ENCODE measurements at regions not wholly inside any gene's neighbourhood (a gene's known extent, or its start where the extent isn't known, plus 50 kb on each side); places are given as distances from the start of the nearest gene placed in this dataset.

GRCh38 chr9:38312406-38312805 lies 80.1 kb upstream of the ALDH1B1 start:
- no peak for DNase-seq

GRCh38 chr9:38311382-38312270 lies 80.9 kb upstream of the ALDH1B1 start:
- DNase-seq: no peak

- DNase-seq: no peak
Measured at GRCh38 chr9:38309324-38310195, 82.9 kb upstream of the ALDH1B1 start.

- no peak for DNase-seq
Measured at GRCh38 chr9:38308136-38308535, 84.4 kb upstream of the ALDH1B1 start.

GRCh38 chr9:38306899-38307298 lies 85.6 kb upstream of the ALDH1B1 start:
- DNase-seq: no peak

- DNase-seq: no peak
Measured at GRCh38 chr9:38305582-38305981, 86.9 kb upstream of the ALDH1B1 start.

- no peak for DNase-seq
Measured at GRCh38 chr9:38301376-38302106, 91.0 kb upstream of the ALDH1B1 start.

GRCh38 chr9:38299856-38300255 lies 92.6 kb upstream of the ALDH1B1 start:
- no peak for DNase-seq

GRCh38 chr9:38298904-38299303 lies 93.6 kb upstream of the ALDH1B1 start:
- DNase-seq: no peak

GRCh38 chr9:38298503-38298902 lies 94.0 kb upstream of the ALDH1B1 start:
- DNase-seq: no peak

GRCh38 chr9:38296807-38297206 lies 95.7 kb upstream of the ALDH1B1 start:
- DNase-seq: no peak

GRCh38 chr9:38295764-38296163 lies 96.7 kb upstream of the ALDH1B1 start:
- no peak for DNase-seq

GRCh38 chr9:38294220-38294960 lies 98.1 kb upstream of the ALDH1B1 start:
- no peak for DNase-seq

GRCh38 chr9:38293022-38293421 lies 99.5 kb upstream of the ALDH1B1 start:
- DNase-seq: no peak

- DNase-seq: no peak
Measured at GRCh38 chr9:38292480-38292879, 100.0 kb upstream of the ALDH1B1 start.

- no peak for DNase-seq
Measured at GRCh38 chr9:38289866-38290245, 102.6 kb upstream of the ALDH1B1 start.

- no peak for DNase-seq
Measured at GRCh38 chr9:38289236-38289865, 103.2 kb upstream of the ALDH1B1 start.

GRCh38 chr9:38288502-38288901 lies 104.0 kb upstream of the ALDH1B1 start:
- DNase-seq: no peak

- no peak for DNase-seq
Measured at GRCh38 chr9:38287420-38287985, 105.0 kb upstream of the ALDH1B1 start.

- DNase-seq: no peak
Measured at GRCh38 chr9:38286766-38287165, 105.7 kb upstream of the ALDH1B1 start.

GRCh38 chr9:38286357-38286756 lies 106.1 kb upstream of the ALDH1B1 start:
- DNase-seq: no peak

GRCh38 chr9:38285236-38285635 lies 107.3 kb upstream of the ALDH1B1 start:
- DNase-seq: no peak
